GM23338 (cell line): ENCODE measurements at regions not wholly inside any gene's neighbourhood (a gene's known extent, or its start where the extent isn't known, plus 50 kb on each side); places are given as distances from the start of the nearest gene placed in this dataset.

Source experiments
- ATAC-seq: fragments of 200-7000 bp; cut with Tn5 transposase; 3 replicates; pipeline ENCODE4 v1.9.1; 2020
- DNase-seq: peaks from one replicate; pipeline ENCODE4 v3.0.0-alpha.2; 2015; ENCODE audit warnings: low spot score
- H2AFZ ChIP-seq: fragments of 200-600 bp; sonication (generic); 2 replicates; pipeline ENCODE4 v1.8.0; 2016; ENCODE audit warnings: antibody characterized with exemption, mild to moderate bottlenecking, moderate library complexity
- H3F3A ChIP-seq: fragments of 200-600 bp; sonication (generic); replicated peaks from 2 replicates; pipeline ENCODE4 v1.8.0; 2017; ENCODE audit warnings: antibody characterized with exemption, mixed run types, low read depth
- H3K27ac ChIP-seq: fragments of 200-600 bp; sonication (generic); 2 replicates; pipeline ENCODE4 v1.6.1; 2016; ENCODE audit warnings: low read depth
- H3K27me3 ChIP-seq: fragments of 200-600 bp; sonication (generic); 2 replicates; pipeline ENCODE4 v1.8.0; 2016; ENCODE audit warnings: mild to moderate bottlenecking, mixed run types, moderate library complexity; ENCODE audit not compliant: insufficient read depth
- H3K36me3 ChIP-seq: fragments of 200-600 bp; sonication (generic); 2 replicates; pipeline ENCODE4 v1.8.0; 2016; ENCODE audit warnings: mild to moderate bottlenecking; ENCODE audit not compliant: insufficient read depth
- H3K4me1 ChIP-seq: fragments of 200-600 bp; sonication (generic); 2 replicates; pipeline ENCODE4 v1.8.0; 2016; ENCODE audit warnings: mild to moderate bottlenecking, moderate library complexity; ENCODE audit not compliant: insufficient read depth
- H3K4me2 ChIP-seq: fragments of 200-600 bp; sonication (generic); 2 replicates; pipeline ENCODE4 v1.7.1; 2017; ENCODE audit warnings: mixed run types
- H3K4me3 ChIP-seq: fragments of 200-600 bp; sonication (generic); 2 replicates; pipeline ENCODE4 v1.6.1; 2016; ENCODE audit warnings: mixed run types
- H3K79me2 ChIP-seq: fragments of 200-600 bp; sonication (generic); replicated peaks from 2 replicates; pipeline ENCODE4 v1.8.0; 2017; ENCODE audit warnings: mild to moderate bottlenecking; ENCODE audit not compliant: insufficient read depth
- H3K9me2 ChIP-seq: fragments of 200-600 bp; sonication (generic); 2 replicates; pipeline ENCODE4 v1.8.0; 2017; ENCODE audit not compliant: insufficient read depth
- H4K20me1 ChIP-seq: fragments of 200-600 bp; sonication (generic); replicated peaks from 2 replicates; pipeline ENCODE4 v1.8.0; 2017; ENCODE audit warnings: mild to moderate bottlenecking; ENCODE audit not compliant: insufficient read depth
- H3K27ac Mint-ChIP-seq: 2 replicates; pipeline ENCODE4 v1.8.0; 2020; ENCODE audit warnings: inconsistent platforms, mild to moderate bottlenecking, moderate library complexity, mixed read lengths
- H3K27me3 Mint-ChIP-seq: 3 replicates; pipeline ENCODE4 v1.8.0; 2022; ENCODE audit warnings: low read depth, mild to moderate bottlenecking, moderate library complexity, mixed read lengths, inconsistent platforms; ENCODE audit not compliant: insufficient read depth, poor library complexity
- H3K36me3 Mint-ChIP-seq: 3 replicates; pipeline ENCODE4 v1.8.0; 2021; ENCODE audit warnings: low read depth, mild to moderate bottlenecking, inconsistent platforms, moderate library complexity, mixed read lengths
- H3K4me1 Mint-ChIP-seq: 3 replicates; pipeline ENCODE4 v1.8.0; 2020; ENCODE audit warnings: mild to moderate bottlenecking, inconsistent platforms, mixed read lengths
- H3K4me3 Mint-ChIP-seq: 3 replicates; pipeline ENCODE4 v1.8.0; 2021; ENCODE audit warnings: moderate library complexity, mild to moderate bottlenecking, inconsistent platforms, mixed read lengths
- H3K9me3 Mint-ChIP-seq: 3 replicates; pipeline ENCODE4 v1.8.0; 2020; ENCODE audit warnings: moderate library complexity, mild to moderate bottlenecking, inconsistent platforms, mixed read lengths
- CREB1 ChIP-seq: fragments of 250-450 bp; sonication (Bioruptor Pico); IDR thresholded peaks from 2 replicates; pipeline ENCODE4 v1.5.0; 2020; ENCODE audit warnings: low read depth, mild to moderate bottlenecking, moderate library complexity
- EZH2 ChIP-seq: fragments of 200-600 bp; sonication (generic); IDR thresholded peaks from one replicate; pipeline ENCODE4 v1.8.0; 2017; ENCODE audit warnings: antibody characterized with exemption, mild to moderate bottlenecking, low read depth; ENCODE audit not compliant: unreplicated experiment
- EZH2phosphoT487 ChIP-seq: fragments of 200-600 bp; sonication (generic); IDR thresholded peaks from one replicate; pipeline ENCODE4 v1.8.1; 2018; ENCODE audit warnings: antibody characterized with exemption; ENCODE audit not compliant: unreplicated experiment
- JUNB ChIP-seq: IDR thresholded peaks from one replicate; pipeline ENCODE4 v1.6.1; 2016; ENCODE audit warnings: antibody characterized with exemption; ENCODE audit not compliant: unreplicated experiment
- NANOG ChIP-seq: IDR thresholded peaks from 2 replicates; pipeline ENCODE4 v1.6.1; 2016; ENCODE audit warnings: antibody characterized with exemption, borderline replicate concordance
- POLR2AphosphoS5 ChIP-seq: IDR thresholded peaks from 2 replicates; pipeline ENCODE4 v1.6.1; 2016; ENCODE audit warnings: antibody characterized with exemption, low read depth
- STAT1 ChIP-seq: IDR thresholded peaks from one replicate; pipeline ENCODE4 v1.6.1; 2016; ENCODE audit warnings: antibody characterized with exemption; ENCODE audit not compliant: unreplicated experiment
- ZNF114 ChIP-seq: fragments of 250-450 bp; sonication (Bioruptor Pico); IDR thresholded peaks from 2 replicates; pipeline ENCODE4 v1.5.0; 2020; ENCODE audit warnings: mild to moderate bottlenecking, moderate library complexity
- ZNF331 ChIP-seq: fragments of 250-450 bp; sonication (Bioruptor Pico); IDR thresholded peaks from 2 replicates; pipeline ENCODE4 v1.5.0; 2020; ENCODE audit warnings: low read depth, mild to moderate bottlenecking, moderate library complexity
- TF ChIP-seq, protein P1 (sequence below), 2 experiments: fragments of 200-600 bp in 1 of 2; sonication (generic) in 1 of 2; conservative IDR thresholded peaks; 2 replicates each; pipeline versions ENCODE4 v1.5.1 to v1.6.1; 2016 to 2017; ENCODE audit warnings: antibody characterized with exemption in 2 of 2, low read depth in 2 of 2, mild to moderate bottlenecking in 2 of 2, moderate library complexity in 1 of 2
- TF ChIP-seq, protein P2 (sequence below): IDR thresholded peaks from one replicate; pipeline ENCODE4 v1.6.1; 2018; ENCODE audit warnings: antibody characterized with exemption; ENCODE audit not compliant: unreplicated experiment
- TF ChIP-seq, protein P3 (sequence below): IDR thresholded peaks from 2 replicates; pipeline ENCODE4 v1.6.1; 2016; ENCODE audit warnings: antibody characterized with exemption

DNA sequence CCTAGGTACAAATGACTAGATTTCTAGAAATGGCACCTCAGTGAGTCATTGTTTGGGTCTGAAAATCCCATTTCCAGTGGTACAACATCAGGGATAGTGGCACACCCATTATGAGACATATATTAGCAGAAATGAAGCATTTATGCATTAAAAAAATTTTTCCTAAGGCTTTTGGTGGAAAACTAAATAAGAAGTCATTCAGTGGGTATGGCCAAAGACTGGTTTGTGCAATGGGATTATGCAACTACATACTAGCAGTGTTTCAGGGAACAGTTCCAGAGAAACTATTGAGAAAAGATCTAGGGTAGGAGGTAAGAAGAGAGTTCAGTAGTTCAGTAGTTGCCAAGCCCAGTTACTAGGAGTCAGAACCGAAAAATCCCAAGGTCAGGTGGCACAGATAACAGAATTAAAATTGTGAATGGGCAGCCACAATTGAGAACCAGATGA lies 106.5 kb upstream of the HAPLN1 start:
- no peak for ATAC-seq
- no peak overlapping the region for H3K27ac ChIP-seq
- Mint-ChIP-seq H3K36me3 (no peaks in the 10 kb centered on the region; the same call in 2 of the 3 replicates), H3K4me1 (peaks cover 12% of the 10 kb centered on the region; the same call in 2 of the 3 replicates), H3K27ac (0 out of 2 replicates have a peak overlapping the region, but pooled peaks have one; percentile 10), H3K4me3 (no peak overlapping the region), H3K27me3 (no peaks in the 10 kb centered on the region), H3K9me3 (no peaks in the 10 kb centered on the region)
- H3K79me2 ChIP-seq: no peaks in the 10 kb centered on the region
- H4K20me1 ChIP-seq: no peaks in the 10 kb centered on the region
- H3F3A ChIP-seq: no peaks in the 10 kb centered on the region
- no peaks in the 10 kb centered on the region for H3K36me3 ChIP-seq
- H3K4me1 ChIP-seq: peaks cover 19% of the 10 kb centered on the region
- DNase-seq: no peak
- H3K27me3 ChIP-seq: no peaks in the 10 kb centered on the region
- H2AFZ ChIP-seq: no peak overlapping the region
- H3K9me2 ChIP-seq: peaks cover 13% of the 10 kb centered on the region
- TF ChIP-seq, protein P1, sequence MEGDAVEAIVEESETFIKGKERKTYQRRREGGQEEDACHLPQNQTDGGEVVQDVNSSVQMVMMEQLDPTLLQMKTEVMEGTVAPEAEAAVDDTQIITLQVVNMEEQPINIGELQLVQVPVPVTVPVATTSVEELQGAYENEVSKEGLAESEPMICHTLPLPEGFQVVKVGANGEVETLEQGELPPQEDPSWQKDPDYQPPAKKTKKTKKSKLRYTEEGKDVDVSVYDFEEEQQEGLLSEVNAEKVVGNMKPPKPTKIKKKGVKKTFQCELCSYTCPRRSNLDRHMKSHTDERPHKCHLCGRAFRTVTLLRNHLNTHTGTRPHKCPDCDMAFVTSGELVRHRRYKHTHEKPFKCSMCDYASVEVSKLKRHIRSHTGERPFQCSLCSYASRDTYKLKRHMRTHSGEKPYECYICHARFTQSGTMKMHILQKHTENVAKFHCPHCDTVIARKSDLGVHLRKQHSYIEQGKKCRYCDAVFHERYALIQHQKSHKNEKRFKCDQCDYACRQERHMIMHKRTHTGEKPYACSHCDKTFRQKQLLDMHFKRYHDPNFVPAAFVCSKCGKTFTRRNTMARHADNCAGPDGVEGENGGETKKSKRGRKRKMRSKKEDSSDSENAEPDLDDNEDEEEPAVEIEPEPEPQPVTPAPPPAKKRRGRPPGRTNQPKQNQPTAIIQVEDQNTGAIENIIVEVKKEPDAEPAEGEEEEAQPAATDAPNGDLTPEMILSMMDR (conservative IDR thresholded peaks at IDR 0.05; ENCODE audit: low read depth in 2 of 2): no peak
- TF ChIP-seq CREB1 (CRISPR knock-in tag): no peak
- TF ChIP-seq EZH2phosphoT487: no peak
- TF ChIP-seq, protein P2, sequence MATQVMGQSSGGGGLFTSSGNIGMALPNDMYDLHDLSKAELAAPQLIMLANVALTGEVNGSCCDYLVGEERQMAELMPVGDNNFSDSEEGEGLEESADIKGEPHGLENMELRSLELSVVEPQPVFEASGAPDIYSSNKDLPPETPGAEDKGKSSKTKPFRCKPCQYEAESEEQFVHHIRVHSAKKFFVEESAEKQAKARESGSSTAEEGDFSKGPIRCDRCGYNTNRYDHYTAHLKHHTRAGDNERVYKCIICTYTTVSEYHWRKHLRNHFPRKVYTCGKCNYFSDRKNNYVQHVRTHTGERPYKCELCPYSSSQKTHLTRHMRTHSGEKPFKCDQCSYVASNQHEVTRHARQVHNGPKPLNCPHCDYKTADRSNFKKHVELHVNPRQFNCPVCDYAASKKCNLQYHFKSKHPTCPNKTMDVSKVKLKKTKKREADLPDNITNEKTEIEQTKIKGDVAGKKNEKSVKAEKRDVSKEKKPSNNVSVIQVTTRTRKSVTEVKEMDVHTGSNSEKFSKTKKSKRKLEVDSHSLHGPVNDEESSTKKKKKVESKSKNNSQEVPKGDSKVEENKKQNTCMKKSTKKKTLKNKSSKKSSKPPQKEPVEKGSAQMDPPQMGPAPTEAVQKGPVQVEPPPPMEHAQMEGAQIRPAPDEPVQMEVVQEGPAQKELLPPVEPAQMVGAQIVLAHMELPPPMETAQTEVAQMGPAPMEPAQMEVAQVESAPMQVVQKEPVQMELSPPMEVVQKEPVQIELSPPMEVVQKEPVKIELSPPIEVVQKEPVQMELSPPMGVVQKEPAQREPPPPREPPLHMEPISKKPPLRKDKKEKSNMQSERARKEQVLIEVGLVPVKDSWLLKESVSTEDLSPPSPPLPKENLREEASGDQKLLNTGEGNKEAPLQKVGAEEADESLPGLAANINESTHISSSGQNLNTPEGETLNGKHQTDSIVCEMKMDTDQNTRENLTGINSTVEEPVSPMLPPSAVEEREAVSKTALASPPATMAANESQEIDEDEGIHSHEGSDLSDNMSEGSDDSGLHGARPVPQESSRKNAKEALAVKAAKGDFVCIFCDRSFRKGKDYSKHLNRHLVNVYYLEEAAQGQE: no peak
- no peak for TF ChIP-seq JUNB
- TF ChIP-seq ZNF331 (CRISPR knock-in tag): no peak
- TF ChIP-seq NANOG: no peak
- H3K4me2 ChIP-seq: no peak overlapping the region
- no peak overlapping the region for H3K4me3 ChIP-seq

DNA sequence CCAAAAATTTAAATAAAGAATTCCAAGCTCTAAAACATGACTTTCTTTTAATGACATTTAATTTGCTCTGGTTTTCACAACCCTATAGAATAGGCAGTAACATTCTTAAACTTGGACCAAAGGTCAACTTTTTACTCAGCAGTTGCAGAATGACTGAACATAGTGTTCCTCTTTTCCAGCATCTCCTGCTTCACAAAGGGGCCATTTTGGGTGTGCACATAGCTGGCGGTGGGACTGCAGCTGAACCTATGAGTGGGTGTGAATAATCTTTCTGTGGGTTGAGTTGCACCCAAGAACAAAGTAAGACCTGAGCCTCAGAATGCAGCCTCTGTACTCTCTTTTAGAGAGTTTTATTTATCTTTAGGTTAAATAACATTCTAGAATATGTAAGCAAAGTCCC lies 96.9 kb upstream of the HAPLN1 start:
- Histone ChIP-seq H3F3A (no peaks in the 10 kb centered on the region), H3K79me2 (no peaks in the 10 kb centered on the region), H3K9me2 (peaks cover 5% of the 10 kb centered on the region), H3K4me2 (no peak overlapping the region), H3K27ac (no peak overlapping the region), H3K27me3 (no peaks in the 10 kb centered on the region), H3K4me3 (no peak overlapping the region), H3K36me3 (no peaks in the 10 kb centered on the region), H3K4me1 (no peaks in the 10 kb centered on the region), H2AFZ (no peak overlapping the region), H4K20me1 (no peaks in the 10 kb centered on the region)
- H3K4me3 Mint-ChIP-seq: no peak overlapping the region
- no peaks in the 10 kb centered on the region for H3K36me3 Mint-ChIP-seq
- DNase-seq (no peak), ATAC-seq (no peak)
- TF ChIP-seq NANOG (no peak), CREB1 (CRISPR knock-in tag) (no peak), EZH2phosphoT487 (no peak), STAT1 (no peak), ZNF331 (CRISPR knock-in tag) (no peak), ZNF114 (CRISPR knock-in tag) (no peak), EZH2 (no peak), POLR2AphosphoS5 (no peak)
- TF ChIP-seq, protein P2: no peak
- TF ChIP-seq, protein P3, sequence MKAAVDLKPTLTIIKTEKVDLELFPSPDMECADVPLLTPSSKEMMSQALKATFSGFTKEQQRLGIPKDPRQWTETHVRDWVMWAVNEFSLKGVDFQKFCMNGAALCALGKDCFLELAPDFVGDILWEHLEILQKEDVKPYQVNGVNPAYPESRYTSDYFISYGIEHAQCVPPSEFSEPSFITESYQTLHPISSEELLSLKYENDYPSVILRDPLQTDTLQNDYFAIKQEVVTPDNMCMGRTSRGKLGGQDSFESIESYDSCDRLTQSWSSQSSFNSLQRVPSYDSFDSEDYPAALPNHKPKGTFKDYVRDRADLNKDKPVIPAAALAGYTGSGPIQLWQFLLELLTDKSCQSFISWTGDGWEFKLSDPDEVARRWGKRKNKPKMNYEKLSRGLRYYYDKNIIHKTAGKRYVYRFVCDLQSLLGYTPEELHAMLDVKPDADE: no peak
- H3K27me3 Mint-ChIP-seq: no peaks in the 10 kb centered on the region
- no peak overlapping the region for H3K27ac Mint-ChIP-seq
- H3K4me1 Mint-ChIP-seq: no peaks in the 10 kb centered on the region
- H3K9me3 Mint-ChIP-seq: no peaks in the 10 kb centered on the region
